GM18868 (cell line): ENCODE measurements at regions not wholly inside any gene's neighbourhood (a gene's known extent, or its start where the extent isn't known, plus 50 kb on each side); places are given as distances from the start of the nearest gene placed in this dataset.
"Not testable (repeated sequence)": the region's sequence is repeated elsewhere in the genome, so short reads cannot be mapped to it uniquely, and the experiment has no call there.

ENCODE experiments used
- ATAC-seq: cut with Tn5 transposase; IDR thresholded peaks from one replicate; pipeline ENCODE4 v1.9.1; 2021; ENCODE audit warnings: mild to moderate bottlenecking, moderate library complexity; ENCODE audit not compliant: unreplicated experiment

DNA sequence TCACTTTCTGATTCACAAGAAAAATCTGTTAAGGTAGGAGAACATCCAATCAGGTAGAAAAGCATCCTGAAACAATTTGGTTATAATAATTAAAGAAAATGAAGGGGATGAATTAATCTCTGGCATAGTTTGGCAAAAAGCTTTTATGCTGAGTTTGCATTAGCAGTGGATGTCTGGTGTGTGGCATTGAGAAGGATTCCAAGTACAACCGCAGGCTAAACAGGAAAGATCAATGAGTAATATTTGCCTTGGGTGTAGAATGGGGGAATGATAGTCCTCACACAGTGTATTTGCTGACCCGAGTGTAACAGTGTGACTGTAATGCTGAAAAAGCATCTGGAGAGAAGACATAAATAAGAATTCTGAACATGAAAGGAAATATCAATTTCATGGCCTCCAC is 68.3 kb upstream of the SESTD1 start:
- ATAC-seq = no peak

GRCh38 chr2:179331061-179331460 is 66.4 kb upstream of the SESTD1 start:
- ATAC-seq = no peak

GRCh38 chr2:179322289-179322688 is 57.7 kb upstream of the SESTD1 start:
- ATAC-seq = no peak

- not testable (repeated sequence) for ATAC-seq
These were observed 56.4 kb upstream of the SESTD1 start for GRCh38 chr2:179321034-179321433.

DNA sequence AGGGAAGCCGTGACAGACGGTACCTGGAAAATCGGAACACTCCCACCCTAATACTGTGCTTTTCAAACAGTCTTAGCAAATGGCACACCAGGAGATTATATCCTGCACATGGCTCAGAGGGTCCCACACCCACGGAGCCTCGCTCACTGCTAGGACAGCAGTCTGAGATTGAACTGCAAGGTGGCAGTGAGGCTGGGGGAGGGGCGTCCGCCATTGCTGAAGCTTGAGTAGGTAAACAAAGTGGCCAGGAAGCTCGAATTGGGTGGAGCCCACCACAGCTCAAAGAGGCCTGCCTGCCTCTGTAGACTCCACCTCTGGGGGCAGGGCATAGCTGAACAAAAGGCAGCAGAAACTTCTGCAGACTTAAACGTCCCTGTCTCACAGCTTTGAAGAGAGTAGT is 50.1 kb upstream of the SESTD1 start:
- not testable (repeated sequence) for ATAC-seq
